ENCODE measurements at regions not wholly inside any gene's neighbourhood (a gene's known extent, or its start where the extent isn't known, plus 50 kb on each side); places are given as distances from the start of the nearest gene placed in this dataset.

DNA sequence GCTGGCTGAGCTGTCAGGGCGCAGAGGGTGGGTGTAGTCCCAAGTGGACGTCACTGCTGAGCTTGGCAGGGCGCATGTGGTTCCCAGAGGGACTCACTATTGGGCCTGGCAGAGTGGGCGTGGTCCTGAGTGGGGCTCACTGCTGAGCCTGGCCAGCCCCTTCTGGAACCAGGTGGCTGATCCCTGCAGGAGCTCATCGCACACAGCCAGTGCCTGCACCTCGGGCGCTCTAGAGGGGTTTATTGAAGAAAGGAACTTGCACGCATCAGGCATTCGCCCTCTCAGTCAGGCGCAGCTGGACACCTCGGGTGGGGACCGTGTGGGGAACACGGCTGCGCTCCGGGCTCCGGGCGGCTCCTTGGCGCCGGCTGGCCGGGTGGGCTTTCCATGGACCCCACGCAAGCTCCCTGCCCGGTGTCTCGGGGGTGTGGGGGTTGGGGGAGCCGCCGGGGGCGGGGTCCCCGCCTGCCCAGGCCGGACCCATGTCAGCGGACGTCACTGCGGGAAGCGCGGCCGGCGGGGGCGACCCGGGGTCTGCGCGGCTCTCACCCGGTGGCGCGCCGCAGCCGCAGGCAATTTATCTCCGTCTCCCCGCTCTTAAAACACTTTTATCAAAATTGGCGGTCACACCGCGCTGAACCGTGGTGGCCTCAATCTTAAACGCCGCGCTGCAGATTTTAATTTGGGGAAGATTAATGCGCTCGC is 65.4 kb upstream of the NKX1-1 start:
- TF ChIP-seq, protein P1, sequence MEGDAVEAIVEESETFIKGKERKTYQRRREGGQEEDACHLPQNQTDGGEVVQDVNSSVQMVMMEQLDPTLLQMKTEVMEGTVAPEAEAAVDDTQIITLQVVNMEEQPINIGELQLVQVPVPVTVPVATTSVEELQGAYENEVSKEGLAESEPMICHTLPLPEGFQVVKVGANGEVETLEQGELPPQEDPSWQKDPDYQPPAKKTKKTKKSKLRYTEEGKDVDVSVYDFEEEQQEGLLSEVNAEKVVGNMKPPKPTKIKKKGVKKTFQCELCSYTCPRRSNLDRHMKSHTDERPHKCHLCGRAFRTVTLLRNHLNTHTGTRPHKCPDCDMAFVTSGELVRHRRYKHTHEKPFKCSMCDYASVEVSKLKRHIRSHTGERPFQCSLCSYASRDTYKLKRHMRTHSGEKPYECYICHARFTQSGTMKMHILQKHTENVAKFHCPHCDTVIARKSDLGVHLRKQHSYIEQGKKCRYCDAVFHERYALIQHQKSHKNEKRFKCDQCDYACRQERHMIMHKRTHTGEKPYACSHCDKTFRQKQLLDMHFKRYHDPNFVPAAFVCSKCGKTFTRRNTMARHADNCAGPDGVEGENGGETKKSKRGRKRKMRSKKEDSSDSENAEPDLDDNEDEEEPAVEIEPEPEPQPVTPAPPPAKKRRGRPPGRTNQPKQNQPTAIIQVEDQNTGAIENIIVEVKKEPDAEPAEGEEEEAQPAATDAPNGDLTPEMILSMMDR (IDR thresholded peaks at IDR 0.05 in 8 of 11, conservative IDR thresholded peaks at IDR 0.05 in 3 of 11): no peak
- TF ChIP-seq POLR2AphosphoS5 (IDR thresholded peaks at IDR 0.05) (no peak), POLR2A (IDR thresholded peaks at IDR 0.05) (no peak)
